ENCODE measurements at regions not wholly inside any gene's neighbourhood (a gene's known extent, or its start where the extent isn't known, plus 50 kb on each side); places are given as distances from the start of the nearest gene placed in this dataset.

- no peaks in the 10 kb centered on the region for H3K27me3 ChIP-seq (ENCODE audit: control insufficient read depth, insufficient read depth, low read length)
- TF ChIP-seq CTCF (conservative IDR thresholded peaks at IDR 0.05 in 1 of 2, IDR thresholded peaks at IDR 0.05 in 1 of 2; ENCODE audit: low read depth in 1 of 2, low read length in 2 of 2) (no peak), EZH2 (IDR thresholded peaks at IDR 0.05; ENCODE audit: low read length, missing control alignments) (no peak)
- no peak overlapping the region for H3K9ac ChIP-seq (ENCODE audit: insufficient read depth, low read length)
- H3K4me1 ChIP-seq (ENCODE audit: control insufficient read depth, extremely low read depth, insufficient read depth, low read length), result no peaks in the 10 kb centered on the region
- H3K79me2 ChIP-seq (ENCODE audit: control insufficient read depth, insufficient read depth, low read length), result no peaks in the 10 kb centered on the region
- H3K4me3 ChIP-seq (replicated peaks in 1 of 4; ENCODE audit: control extremely low read depth in 1 of 4, insufficient read depth in 1 of 4, low read depth in 3 of 4, low read length in 4 of 4), result no peak overlapping the region
- no peak overlapping the region for H3K27ac ChIP-seq (ENCODE audit: insufficient read depth, low read length)
- H2AFZ ChIP-seq (ENCODE audit: low read length), result no peak overlapping the region
- no peaks in the 10 kb centered on the region for H3K36me3 ChIP-seq (ENCODE audit: control insufficient read depth, insufficient read depth, low read length)
- no peaks in the 10 kb centered on the region for H3K9me3 ChIP-seq (ENCODE audit: control insufficient read depth, insufficient read depth, low read depth, low read length)
- DNase-seq (ENCODE audit: low read depth in 2 of 2), result no peak
- no peaks in the 10 kb centered on the region for H4K20me1 ChIP-seq (ENCODE audit: control insufficient read depth, extremely low read depth, insufficient read depth, low read length)
- H3K4me2 ChIP-seq (ENCODE audit: extremely low read depth, insufficient read depth, low read length), result no peak overlapping the region
Observed at GRCh38 chr14:66037361-66037760, 448.8 kb upstream of the CCDC196 start.

GRCh38 chr14:66038212-66038611 lies 448.0 kb upstream of the CCDC196 start:
- Histone ChIP-seq H3K27me3 (ENCODE audit: control insufficient read depth, insufficient read depth, low read length) (no peaks in the 10 kb centered on the region), H3K4me1 (ENCODE audit: control insufficient read depth, extremely low read depth, insufficient read depth, low read length) (no peaks in the 10 kb centered on the region), H4K20me1 (ENCODE audit: control insufficient read depth, extremely low read depth, insufficient read depth, low read length) (no peaks in the 10 kb centered on the region), H3K79me2 (ENCODE audit: control insufficient read depth, insufficient read depth, low read length) (no peaks in the 10 kb centered on the region), H2AFZ (ENCODE audit: low read length) (no peak overlapping the region), H3K27ac (ENCODE audit: insufficient read depth, low read length) (no peak overlapping the region), H3K4me3 (replicated peaks in 1 of 4; ENCODE audit: control extremely low read depth in 1 of 4, insufficient read depth in 1 of 4, low read depth in 3 of 4, low read length in 4 of 4) (no peak overlapping the region), H3K4me2 (ENCODE audit: extremely low read depth, insufficient read depth, low read length) (no peak overlapping the region), H3K9ac (ENCODE audit: insufficient read depth, low read length) (no peak overlapping the region), H3K36me3 (ENCODE audit: control insufficient read depth, insufficient read depth, low read length) (no peaks in the 10 kb centered on the region), H3K9me3 (ENCODE audit: control insufficient read depth, insufficient read depth, low read depth, low read length) (no peaks in the 10 kb centered on the region)
- no peak for DNase-seq (ENCODE audit: low read depth in 2 of 2)
- no peak for TF ChIP-seq CTCF (conservative IDR thresholded peaks at IDR 0.05 in 1 of 2, IDR thresholded peaks at IDR 0.05 in 1 of 2; ENCODE audit: low read depth in 1 of 2, low read length in 2 of 2)
- no peak for TF ChIP-seq EZH2 (IDR thresholded peaks at IDR 0.05; ENCODE audit: low read length, missing control alignments)

- Histone ChIP-seq H3K4me2 (ENCODE audit: extremely low read depth, insufficient read depth, low read length) (no peak overlapping the region), H2AFZ (ENCODE audit: low read length) (no peak overlapping the region)
Observed at GRCh38 chr14:66038618-66039017, 447.6 kb upstream of the CCDC196 start.

More at GRCh38 chr14:66038618-66039017, 447.6 kb upstream of the CCDC196 start:
- Histone ChIP-seq H3K36me3 (ENCODE audit: control insufficient read depth, insufficient read depth, low read length) (no peaks in the 10 kb centered on the region), H4K20me1 (ENCODE audit: control insufficient read depth, extremely low read depth, insufficient read depth, low read length) (no peaks in the 10 kb centered on the region), H3K4me3 (replicated peaks in 1 of 4; ENCODE audit: control extremely low read depth in 1 of 4, insufficient read depth in 1 of 4, low read depth in 3 of 4, low read length in 4 of 4) (no peak overlapping the region), H3K9ac (ENCODE audit: insufficient read depth, low read length) (no peak overlapping the region), H3K79me2 (ENCODE audit: control insufficient read depth, insufficient read depth, low read length) (no peaks in the 10 kb centered on the region), H3K27ac (ENCODE audit: insufficient read depth, low read length) (no peak overlapping the region), H3K4me1 (ENCODE audit: control insufficient read depth, extremely low read depth, insufficient read depth, low read length) (no peaks in the 10 kb centered on the region), H3K27me3 (ENCODE audit: control insufficient read depth, insufficient read depth, low read length) (no peaks in the 10 kb centered on the region), H3K9me3 (ENCODE audit: control insufficient read depth, insufficient read depth, low read depth, low read length) (no peaks in the 10 kb centered on the region)
- TF ChIP-seq EZH2 (IDR thresholded peaks at IDR 0.05; ENCODE audit: low read length, missing control alignments), result no peak
- no peak for TF ChIP-seq CTCF (conservative IDR thresholded peaks at IDR 0.05 in 1 of 2, IDR thresholded peaks at IDR 0.05 in 1 of 2; ENCODE audit: low read depth in 1 of 2, low read length in 2 of 2)
- peak in 1 of 2 donors; percentile 14 for DNase-seq (ENCODE audit: low read depth in 2 of 2)

All from fibroblast of lung (primary cell).